Activated T-helper 1 cell treated with anti-CD3 and anti-CD28 coated beads, Interleukin-12 subunit alpha, Interleukin-12 subunit beta, Interleukin-2, Interleukin-4 antibody, amounts not matched to agents 30 ng/mL and 10 ng/mL and 1 ng/mL, durations not matched to agents 14 hours and 24 hours and 36 hours (primary cell): ENCODE measurements at regions not wholly inside any gene's neighbourhood (a gene's known extent, or its start where the extent isn't known, plus 50 kb on each side); places are given as distances from the start of the nearest gene placed in this dataset.

ENCODE experiments used
- DNase-seq: peaks from one replicate; pipeline ENCODE4 v3.0.0; 2021; ENCODE audit warnings: low spot score
- H3K27ac Mint-ChIP-seq: one replicate; pipeline ENCODE4 v1.8.0; 2021; ENCODE audit warnings: mild to moderate bottlenecking, mixed read lengths
- H3K27me3 Mint-ChIP-seq: one replicate; pipeline ENCODE4 v1.8.0; 2022; ENCODE audit warnings: mild to moderate bottlenecking, moderate library complexity, mixed read lengths; ENCODE audit not compliant: insufficient read depth
- H3K36me3 Mint-ChIP-seq: one replicate; pipeline ENCODE4 v1.8.0; 2021; ENCODE audit warnings: low read depth, mixed read lengths
- H3K4me1 Mint-ChIP-seq: one replicate; pipeline ENCODE4 v1.8.0; 2021; ENCODE audit warnings: low read depth, mixed read lengths
- H3K4me3 Mint-ChIP-seq: one replicate; pipeline ENCODE4 v1.8.0; 2021; ENCODE audit warnings: mild to moderate bottlenecking, moderate library complexity, mixed read lengths
- H3K9me3 Mint-ChIP-seq: one replicate; pipeline ENCODE4 v1.8.0; 2021; ENCODE audit warnings: mixed read lengths
- intact Hi-C: fragments of 100-400 bp; cut with micrococcal nuclease; formaldehyde crosslinking; loops from one replicate; pipeline ENCODE4 v1.15.1; 2024

DNA sequence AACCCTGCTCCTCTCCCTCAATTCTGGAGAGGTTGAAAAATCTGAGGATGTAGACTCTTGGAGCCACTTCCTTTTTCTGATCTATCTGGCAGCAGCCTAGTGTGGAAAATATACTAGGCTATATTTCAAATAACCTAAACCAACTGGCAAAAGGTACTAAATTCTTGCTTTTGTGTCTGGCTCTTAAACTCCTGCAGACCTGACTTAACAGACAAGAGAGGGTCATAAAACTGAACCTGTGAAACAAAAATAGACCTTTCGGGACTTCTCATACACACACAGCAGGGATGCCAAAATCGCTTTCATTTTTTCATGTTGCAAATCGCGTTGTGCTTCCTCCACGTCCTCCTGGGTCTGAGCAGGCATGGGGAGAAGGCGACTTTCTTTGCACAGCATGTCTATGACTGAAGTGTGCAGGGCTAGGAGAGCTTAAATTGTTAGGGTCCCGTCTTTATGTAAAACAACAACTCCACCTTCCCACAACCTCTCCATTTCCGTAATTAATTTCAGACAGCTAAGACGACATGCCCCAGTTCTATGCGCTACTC, 520.7 kb upstream of the PSMD7 start:
- no peak for DNase-seq
- H3K4me1 Mint-ChIP-seq, result no peaks in the 10 kb centered on the region
- intact Hi-C loops, result no loop called here
- H3K27ac Mint-ChIP-seq, result no peak overlapping the region
- H3K36me3 Mint-ChIP-seq, result no peaks in the 10 kb centered on the region
- peaks cover 4% of the 10 kb centered on the region for H3K9me3 Mint-ChIP-seq
- H3K4me3 Mint-ChIP-seq, result no peak overlapping the region
- H3K27me3 Mint-ChIP-seq, result no peaks in the 10 kb centered on the region

DNA sequence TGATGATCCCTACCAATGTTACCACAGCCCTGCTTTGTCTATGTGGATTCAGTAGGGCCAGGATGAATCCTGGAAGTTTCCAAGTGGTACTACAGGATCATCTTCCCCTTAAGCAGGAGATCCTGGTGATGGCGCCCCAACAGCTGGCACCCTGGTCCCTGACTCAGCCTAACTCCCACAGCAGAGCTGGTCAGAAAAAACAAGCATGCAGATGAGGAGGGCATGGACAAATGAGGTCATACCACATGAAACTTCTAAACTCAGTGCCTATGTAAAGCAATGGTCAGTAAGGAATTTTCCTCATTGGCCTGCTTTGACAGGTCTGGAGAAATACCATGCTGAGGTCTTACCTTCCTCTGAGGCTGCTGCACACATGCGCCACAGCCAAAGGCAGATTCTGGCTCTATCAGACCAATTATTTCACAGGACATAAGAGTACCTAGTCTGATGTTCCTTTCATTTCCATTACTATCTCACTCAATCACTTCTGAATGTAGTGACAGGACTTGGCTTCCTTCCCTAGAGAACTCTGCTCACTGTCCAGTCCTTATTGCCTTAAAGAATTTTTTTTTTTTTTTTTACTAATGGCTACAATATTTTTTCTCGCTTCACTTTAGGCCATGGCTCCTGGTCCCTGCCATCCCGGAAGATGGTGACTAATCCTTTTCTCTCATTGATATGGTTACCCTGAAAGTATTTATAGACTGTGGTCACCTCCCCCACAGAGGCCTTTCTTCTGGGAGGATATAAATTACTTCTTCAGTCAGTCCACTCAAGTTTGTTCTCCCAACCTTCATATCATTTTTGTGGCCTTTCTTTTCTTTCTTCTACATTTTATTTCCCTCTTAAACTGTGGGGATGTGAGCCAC, 525.2 kb upstream of the PSMD7 start:
- H3K27ac Mint-ChIP-seq, result no peak overlapping the region
- H3K9me3 Mint-ChIP-seq, result peaks cover 4% of the 10 kb centered on the region
- no peaks in the 10 kb centered on the region for H3K36me3 Mint-ChIP-seq
- intact Hi-C loops, result no loop called here
- no peaks in the 10 kb centered on the region for H3K4me1 Mint-ChIP-seq
- DNase-seq, result no peak
- no peak overlapping the region for H3K4me3 Mint-ChIP-seq
- H3K27me3 Mint-ChIP-seq, result no peaks in the 10 kb centered on the region

DNA sequence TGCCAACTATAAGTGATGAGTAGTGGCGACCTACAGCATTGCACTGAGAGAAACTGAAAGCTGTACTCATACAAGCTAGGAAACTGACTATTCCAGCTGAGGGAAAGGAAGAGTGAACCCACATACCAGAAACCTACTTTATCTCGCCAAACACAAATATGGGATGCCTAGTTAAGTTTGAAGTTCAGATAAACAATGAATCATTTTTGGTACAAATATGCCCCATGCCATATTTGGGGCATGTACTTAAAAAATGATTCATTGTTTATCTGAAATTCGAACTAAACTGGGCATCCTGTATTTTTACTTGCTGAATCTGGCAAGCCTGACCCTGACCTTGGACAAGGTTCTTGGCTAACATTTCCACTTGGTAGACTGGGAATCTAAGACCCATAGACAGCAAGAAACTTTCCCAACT, 527.8 kb upstream of the PSMD7 start:
- H3K4me1 Mint-ChIP-seq, result no peaks in the 10 kb centered on the region
- peaks cover 4% of the 10 kb centered on the region for H3K9me3 Mint-ChIP-seq
- H3K27ac Mint-ChIP-seq, result no peak overlapping the region
- no peaks in the 10 kb centered on the region for H3K36me3 Mint-ChIP-seq
- no peak overlapping the region for H3K4me3 Mint-ChIP-seq
- no peaks in the 10 kb centered on the region for H3K27me3 Mint-ChIP-seq
- DNase-seq, result no peak
- intact Hi-C loops, result no loop called here

DNA sequence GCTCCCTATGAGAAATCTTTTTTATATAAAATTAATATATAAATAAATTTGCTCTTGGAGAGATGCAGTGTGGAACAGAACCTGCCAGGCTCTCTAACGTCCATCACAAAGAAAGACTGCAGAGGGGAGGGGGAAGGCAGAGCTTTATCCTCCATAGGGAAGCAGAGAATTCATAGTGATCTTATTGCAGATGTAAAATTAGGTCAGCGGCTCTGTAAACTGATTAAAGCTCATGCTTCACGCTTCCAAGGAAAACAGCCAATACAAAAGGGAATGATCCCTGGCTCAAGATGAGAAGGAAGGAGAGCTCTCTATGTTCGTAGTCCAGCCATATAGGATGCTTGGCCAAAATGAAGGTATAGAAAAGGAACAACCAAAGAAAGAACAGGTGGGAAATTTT, 532.3 kb upstream of the PSMD7 start:
- H3K4me3 Mint-ChIP-seq, result no peak overlapping the region
- H3K4me1 Mint-ChIP-seq, result no peaks in the 10 kb centered on the region

DNA sequence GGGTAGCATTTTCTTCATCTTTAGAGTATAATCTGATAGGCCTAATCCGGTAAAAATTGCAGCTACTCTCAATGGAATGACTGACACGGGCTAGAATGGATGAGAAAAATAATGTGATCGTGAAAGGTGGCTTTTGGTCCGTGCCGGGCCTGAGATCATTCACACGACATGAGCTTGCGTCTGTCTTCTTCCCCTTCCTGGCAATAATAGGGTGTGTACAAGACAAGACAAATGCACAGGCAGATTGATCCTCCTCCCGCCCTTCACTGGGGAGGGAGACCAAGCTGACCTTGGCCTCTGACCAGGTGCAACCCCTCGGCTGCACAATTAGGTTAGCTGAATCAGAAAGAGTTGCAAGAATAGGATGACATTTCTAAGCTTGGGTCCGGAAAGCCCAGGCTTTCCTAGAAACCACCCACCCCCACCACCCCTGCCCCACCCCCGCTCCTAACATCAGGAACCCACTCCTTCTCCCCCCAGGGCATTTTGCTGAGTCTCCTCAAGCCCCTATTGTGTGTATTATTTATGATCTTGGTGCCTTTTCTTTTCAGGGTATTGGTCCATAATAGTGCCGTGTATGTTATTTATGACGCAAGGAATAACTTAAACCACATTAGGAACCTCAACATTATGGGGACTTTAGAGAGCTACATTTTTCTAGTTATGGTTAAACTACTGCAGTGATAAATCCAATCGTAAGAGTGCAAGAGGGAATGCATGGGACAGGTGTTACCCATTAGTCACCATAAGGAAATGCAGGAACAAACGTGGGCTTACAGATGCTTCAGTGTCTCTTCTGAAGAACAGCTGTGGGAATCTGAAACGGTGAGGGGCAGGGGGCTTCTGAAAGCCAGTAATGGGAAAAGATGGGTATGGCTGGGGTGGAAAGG, 540.1 kb upstream of the PSMD7 start:
- no peaks in the 10 kb centered on the region for H3K27me3 Mint-ChIP-seq
- H3K27ac Mint-ChIP-seq, result no peak overlapping the region
- no peaks in the 10 kb centered on the region for H3K36me3 Mint-ChIP-seq
- no peak overlapping the region for H3K4me3 Mint-ChIP-seq
- DNase-seq, result no peak
- no peaks in the 10 kb centered on the region for H3K4me1 Mint-ChIP-seq
- intact Hi-C loops, result no loop called here
- no peaks in the 10 kb centered on the region for H3K9me3 Mint-ChIP-seq

More for the DNA sequence above, 532.3 kb upstream of the PSMD7 start:
- DNase-seq, result no peak
- intact Hi-C loops, result no loop called here
- Mint-ChIP-seq H3K9me3 (no peaks in the 10 kb centered on the region), H3K36me3 (no peaks in the 10 kb centered on the region), H3K27me3 (no peaks in the 10 kb centered on the region), H3K27ac (no peak overlapping the region)

DNA sequence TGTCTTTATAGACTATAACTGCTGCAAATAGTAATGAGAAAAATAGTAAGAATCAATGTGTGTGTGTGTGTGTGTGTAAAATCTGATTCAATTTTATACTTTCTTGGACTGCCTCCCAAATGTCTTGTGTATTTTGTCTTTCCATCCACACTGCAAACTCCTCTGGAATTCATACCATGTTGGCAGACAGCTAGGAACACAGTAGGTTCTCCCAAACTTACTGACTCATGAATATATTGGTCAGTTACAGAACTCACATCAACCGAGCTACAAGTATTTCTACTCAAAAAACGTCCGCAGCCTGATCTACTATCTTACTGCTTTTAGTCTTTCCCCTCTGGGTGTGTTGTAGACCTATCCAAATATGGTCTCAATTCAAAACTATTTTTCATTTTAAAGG, 542.7 kb upstream of the PSMD7 start:
- Mint-ChIP-seq H3K4me3 (no peak overlapping the region), H3K4me1 (no peaks in the 10 kb centered on the region), H3K9me3 (peaks cover 11% of the 10 kb centered on the region), H3K27me3 (no peaks in the 10 kb centered on the region), H3K27ac (no peak overlapping the region), H3K36me3 (no peaks in the 10 kb centered on the region)
- no peak for DNase-seq
- intact Hi-C loops, result no loop called here

DNA sequence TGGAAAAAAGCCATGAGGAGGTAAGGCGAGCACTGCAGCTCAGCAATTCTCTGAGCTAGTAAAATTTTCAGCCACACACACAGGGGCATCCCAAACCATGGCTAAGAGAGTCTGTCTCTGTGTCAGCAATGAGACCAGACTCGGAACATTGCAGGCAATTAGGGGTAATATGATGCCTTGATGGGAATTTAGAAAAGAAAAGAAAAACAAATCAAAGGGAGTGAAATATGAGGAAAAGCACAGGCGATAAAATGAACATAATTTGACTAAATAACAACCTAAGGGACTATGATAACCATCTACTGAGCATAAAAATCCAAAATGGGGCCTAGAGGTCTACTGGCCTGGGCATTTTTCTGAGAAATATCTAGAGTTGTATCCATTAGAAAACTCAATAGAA, 546.0 kb upstream of the PSMD7 start:
- H3K27ac Mint-ChIP-seq, result no peak overlapping the region
- H3K4me1 Mint-ChIP-seq, result no peaks in the 10 kb centered on the region
- H3K27me3 Mint-ChIP-seq, result no peaks in the 10 kb centered on the region
- DNase-seq, result no peak
- intact Hi-C loops, result no loop called here
- peaks cover 2% of the 10 kb centered on the region for H3K36me3 Mint-ChIP-seq
- H3K4me3 Mint-ChIP-seq, result no peak overlapping the region
- H3K9me3 Mint-ChIP-seq, result peaks cover 16% of the 10 kb centered on the region

DNA sequence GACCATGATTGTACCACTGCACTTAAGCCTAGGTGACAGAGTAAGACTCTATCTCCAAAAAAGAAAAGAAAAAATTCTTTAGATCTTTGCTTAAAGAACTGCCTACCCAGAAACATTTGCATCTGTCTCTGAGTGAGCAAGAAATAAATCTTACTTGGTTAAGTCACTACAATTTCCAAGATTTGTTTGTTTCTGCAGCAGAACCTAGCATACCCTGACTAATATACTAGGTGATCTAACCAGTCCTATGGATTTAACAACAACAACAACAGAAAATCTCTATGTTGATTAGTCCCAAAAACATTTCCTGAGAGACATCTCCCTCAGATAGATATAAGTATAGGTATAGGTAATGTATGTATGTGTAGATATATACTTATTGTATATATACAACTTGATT, 549.3 kb upstream of the PSMD7 start:
- no peak for DNase-seq
- peaks cover 16% of the 10 kb centered on the region for H3K9me3 Mint-ChIP-seq
- H3K27ac Mint-ChIP-seq, result no peak overlapping the region
- no peaks in the 10 kb centered on the region for H3K27me3 Mint-ChIP-seq
- no peak overlapping the region for H3K4me3 Mint-ChIP-seq
- H3K4me1 Mint-ChIP-seq, result no peaks in the 10 kb centered on the region
- peaks cover 2% of the 10 kb centered on the region for H3K36me3 Mint-ChIP-seq
- intact Hi-C loops, result no loop called here

DNA sequence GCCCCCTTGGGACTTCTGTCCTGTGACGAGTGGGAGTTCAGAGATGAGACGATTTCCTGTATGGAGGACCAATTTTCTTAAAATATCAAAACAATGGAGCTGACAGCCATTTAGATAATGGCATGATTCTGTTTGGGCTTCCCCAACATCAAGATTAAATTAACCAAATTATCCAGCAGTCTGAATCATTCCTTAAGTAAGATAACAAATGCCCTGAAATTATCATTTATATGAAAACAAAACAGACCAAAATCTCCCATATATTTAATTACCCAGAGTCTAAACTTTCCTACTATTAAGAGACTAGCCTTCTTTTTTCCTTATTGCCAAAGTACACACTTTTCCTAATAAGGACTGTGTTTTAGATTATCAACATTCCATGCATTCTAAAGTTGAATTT, 550.1 kb upstream of the PSMD7 start:
- Mint-ChIP-seq H3K36me3 (peaks cover 2% of the 10 kb centered on the region), H3K27ac (no peak overlapping the region), H3K4me3 (no peak overlapping the region), H3K4me1 (no peaks in the 10 kb centered on the region), H3K9me3 (peaks cover 16% of the 10 kb centered on the region), H3K27me3 (no peaks in the 10 kb centered on the region)
- no peak for DNase-seq
- intact Hi-C loops, result no loop called here

DNA sequence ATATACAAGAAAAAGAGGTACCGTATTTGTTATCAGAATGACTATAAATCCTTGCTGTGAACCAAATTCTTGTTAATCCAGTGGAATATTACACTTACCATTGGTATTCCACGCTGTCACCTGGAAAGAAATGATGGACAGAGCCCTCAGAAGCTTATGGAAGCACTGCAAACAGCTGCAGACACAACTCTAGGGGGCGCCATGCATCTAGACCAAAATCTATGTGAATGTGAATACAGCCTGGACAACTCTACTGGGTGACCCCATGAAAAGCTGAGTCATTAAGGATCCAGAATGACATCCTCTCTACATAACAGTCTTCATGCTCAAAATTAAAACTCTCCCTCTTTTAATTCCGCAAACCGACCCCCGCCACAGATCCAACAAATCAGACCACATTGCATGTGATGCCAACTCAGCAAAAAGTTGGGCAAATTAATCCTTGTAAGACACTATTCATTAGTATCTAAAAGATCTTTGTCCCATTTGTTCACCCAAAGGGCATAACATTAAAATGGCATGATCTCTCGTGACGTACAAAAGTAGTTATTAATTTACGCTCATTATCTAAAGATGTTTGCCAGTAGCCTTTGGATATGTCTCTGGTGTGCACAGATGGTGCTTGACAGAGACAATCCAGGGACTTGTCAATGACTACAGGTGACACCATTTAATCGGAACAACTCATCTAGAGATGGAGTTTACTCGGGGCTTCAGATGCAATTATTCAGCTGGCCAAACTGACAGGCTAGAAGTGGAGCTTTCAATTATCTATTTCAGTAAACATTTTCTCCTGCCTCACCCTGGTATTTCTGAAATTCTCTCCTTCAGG, 552.7 kb upstream of the PSMD7 start:
- peaks cover 2% of the 10 kb centered on the region for H3K36me3 Mint-ChIP-seq
- no peaks in the 10 kb centered on the region for H3K4me1 Mint-ChIP-seq
- DNase-seq, result no peak
- no peaks in the 10 kb centered on the region for H3K27me3 Mint-ChIP-seq
- no peak overlapping the region for H3K4me3 Mint-ChIP-seq
- no peak overlapping the region for H3K27ac Mint-ChIP-seq
- peaks cover 5% of the 10 kb centered on the region for H3K9me3 Mint-ChIP-seq
- intact Hi-C loops, result no loop called here

DNA sequence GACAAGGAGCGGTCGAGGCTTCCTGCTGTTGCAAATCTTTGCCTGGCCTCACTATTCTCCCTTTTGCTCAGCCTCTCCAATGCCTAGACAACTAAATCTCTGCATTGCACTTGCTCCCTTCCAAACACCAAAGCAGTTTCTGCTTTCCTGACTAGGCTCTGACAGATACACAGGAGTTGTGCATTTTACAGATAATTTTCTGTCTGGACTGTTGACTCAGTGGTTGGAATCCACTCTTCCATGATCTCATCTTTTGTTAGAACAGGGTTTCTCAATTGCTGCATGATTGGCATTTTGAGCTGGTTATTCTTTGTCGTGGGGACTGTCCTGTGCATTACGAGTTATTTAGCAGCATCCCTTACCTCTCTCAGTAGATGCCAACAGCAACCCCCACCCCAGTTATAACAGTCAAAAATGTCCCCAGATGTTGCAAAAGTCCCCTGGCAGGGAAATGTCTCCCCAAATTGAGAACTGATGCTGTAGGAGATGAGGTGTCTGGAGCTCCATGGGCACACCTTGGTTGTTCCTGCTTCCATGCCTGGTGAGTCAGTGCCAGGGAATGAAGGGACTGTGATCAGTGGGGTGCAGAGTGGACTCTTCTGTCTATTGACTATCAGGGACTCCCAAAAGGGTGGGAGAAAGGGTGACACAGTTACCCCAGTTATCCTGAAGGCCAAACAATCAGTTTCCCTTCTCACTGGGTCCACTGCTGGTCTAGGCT, 557.4 kb upstream of the PSMD7 start:
- Mint-ChIP-seq H3K27me3 (no peaks in the 10 kb centered on the region), H3K9me3 (peaks cover 9% of the 10 kb centered on the region), H3K36me3 (no peaks in the 10 kb centered on the region), H3K4me3 (no peak overlapping the region), H3K27ac (no peak overlapping the region), H3K4me1 (peaks cover 9% of the 10 kb centered on the region)
- intact Hi-C loops, result no loop called here
- no peak for DNase-seq

DNA sequence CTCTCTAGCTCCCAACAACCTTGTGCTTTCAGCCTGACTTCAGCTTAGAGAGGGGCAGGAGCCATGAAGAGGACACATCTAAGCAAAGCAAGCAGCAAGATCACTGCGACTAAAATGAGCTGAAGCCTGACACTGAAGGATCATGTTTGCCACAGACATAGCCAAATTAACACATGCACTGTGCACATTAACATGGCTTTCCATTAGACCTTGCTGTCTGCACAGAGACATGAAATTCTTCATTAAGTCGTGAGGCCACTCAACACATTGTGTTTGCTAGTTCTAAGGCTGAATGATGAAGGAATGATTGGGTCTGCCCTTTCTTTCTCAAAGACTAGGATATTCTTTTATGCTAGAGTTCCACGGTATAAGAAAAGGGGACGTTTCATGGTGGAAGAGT, 558.3 kb upstream of the PSMD7 start:
- intact Hi-C loops, result no loop called here
- Mint-ChIP-seq H3K36me3 (no peaks in the 10 kb centered on the region), H3K27ac (no peak overlapping the region), H3K4me1 (peaks cover 9% of the 10 kb centered on the region), H3K27me3 (no peaks in the 10 kb centered on the region), H3K9me3 (peaks cover 9% of the 10 kb centered on the region), H3K4me3 (no peak overlapping the region)
- DNase-seq, result no peak
